ENCODE measurements at regions not wholly inside any gene's neighbourhood (a gene's known extent, or its start where the extent isn't known, plus 50 kb on each side); places are given as distances from the start of the nearest gene placed in this dataset.

GRCh38 chr11:104792861-104793260 is 105.4 kb downstream of the CASP12 start:
- no peaks in the 10 kb centered on the region for H3K27me3 Mint-ChIP-seq (ENCODE audit: unreplicated experiment)
- no peaks in the 10 kb centered on the region for H3K36me3 Mint-ChIP-seq (ENCODE audit: low read depth, unreplicated experiment)
- no peaks in the 10 kb centered on the region for H3K9me3 Mint-ChIP-seq (ENCODE audit: unreplicated experiment)
- no peak overlapping the region for H3K27ac Mint-ChIP-seq (ENCODE audit: unreplicated experiment)
- no peak overlapping the region for H3K4me3 Mint-ChIP-seq (ENCODE audit: unreplicated experiment)
- TF ChIP-seq, protein P1, sequence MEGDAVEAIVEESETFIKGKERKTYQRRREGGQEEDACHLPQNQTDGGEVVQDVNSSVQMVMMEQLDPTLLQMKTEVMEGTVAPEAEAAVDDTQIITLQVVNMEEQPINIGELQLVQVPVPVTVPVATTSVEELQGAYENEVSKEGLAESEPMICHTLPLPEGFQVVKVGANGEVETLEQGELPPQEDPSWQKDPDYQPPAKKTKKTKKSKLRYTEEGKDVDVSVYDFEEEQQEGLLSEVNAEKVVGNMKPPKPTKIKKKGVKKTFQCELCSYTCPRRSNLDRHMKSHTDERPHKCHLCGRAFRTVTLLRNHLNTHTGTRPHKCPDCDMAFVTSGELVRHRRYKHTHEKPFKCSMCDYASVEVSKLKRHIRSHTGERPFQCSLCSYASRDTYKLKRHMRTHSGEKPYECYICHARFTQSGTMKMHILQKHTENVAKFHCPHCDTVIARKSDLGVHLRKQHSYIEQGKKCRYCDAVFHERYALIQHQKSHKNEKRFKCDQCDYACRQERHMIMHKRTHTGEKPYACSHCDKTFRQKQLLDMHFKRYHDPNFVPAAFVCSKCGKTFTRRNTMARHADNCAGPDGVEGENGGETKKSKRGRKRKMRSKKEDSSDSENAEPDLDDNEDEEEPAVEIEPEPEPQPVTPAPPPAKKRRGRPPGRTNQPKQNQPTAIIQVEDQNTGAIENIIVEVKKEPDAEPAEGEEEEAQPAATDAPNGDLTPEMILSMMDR (IDR thresholded peaks at IDR 0.05; ENCODE audit: unreplicated experiment): no peak
- no peaks in the 10 kb centered on the region for H3K4me1 Mint-ChIP-seq (ENCODE audit: unreplicated experiment)
- no peak for DNase-seq (ENCODE audit: low spot score)

DNA sequence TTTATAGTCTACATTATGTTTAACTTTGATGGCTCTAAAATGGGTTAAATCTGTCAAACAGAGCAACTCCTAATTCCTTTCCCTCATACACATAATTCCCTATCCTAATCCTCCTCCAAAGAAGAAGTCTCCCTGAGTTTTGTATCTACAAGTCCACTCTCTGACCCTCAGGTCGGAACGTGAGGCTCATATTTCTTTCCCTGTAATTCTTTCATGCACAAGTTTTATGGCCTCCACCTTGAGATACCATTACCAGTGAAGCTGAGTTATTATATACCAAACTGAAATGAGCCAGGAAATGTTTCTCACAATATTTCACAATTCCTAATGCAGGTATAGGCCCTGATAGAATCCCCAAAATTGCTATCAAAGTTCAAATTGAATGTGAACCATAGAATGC is 106.4 kb downstream of the CASP12 start:
- no peak for DNase-seq (ENCODE audit: low spot score)
- no peaks in the 10 kb centered on the region for H3K4me1 Mint-ChIP-seq (ENCODE audit: unreplicated experiment)
- H3K27ac Mint-ChIP-seq (ENCODE audit: unreplicated experiment): no peak overlapping the region
- no peaks in the 10 kb centered on the region for H3K27me3 Mint-ChIP-seq (ENCODE audit: unreplicated experiment)
- H3K9me3 Mint-ChIP-seq (ENCODE audit: unreplicated experiment): no peaks in the 10 kb centered on the region
- H3K36me3 Mint-ChIP-seq (ENCODE audit: low read depth, unreplicated experiment): no peaks in the 10 kb centered on the region
- no peak overlapping the region for H3K4me3 Mint-ChIP-seq (ENCODE audit: unreplicated experiment)
- TF ChIP-seq, protein P1 (IDR thresholded peaks at IDR 0.05; ENCODE audit: unreplicated experiment): no peak

GRCh38 chr11:104784684-104785460 is 113.4 kb downstream of the CASP12 start:
- TF ChIP-seq, protein P1 (IDR thresholded peaks at IDR 0.05; ENCODE audit: unreplicated experiment): no peak
- H3K9me3 Mint-ChIP-seq (ENCODE audit: unreplicated experiment): no peaks in the 10 kb centered on the region
- H3K4me3 Mint-ChIP-seq (ENCODE audit: unreplicated experiment): no peak overlapping the region
- H3K36me3 Mint-ChIP-seq (ENCODE audit: low read depth, unreplicated experiment): no peaks in the 10 kb centered on the region
- no peaks in the 10 kb centered on the region for H3K27me3 Mint-ChIP-seq (ENCODE audit: unreplicated experiment)
- no peaks in the 10 kb centered on the region for H3K4me1 Mint-ChIP-seq (ENCODE audit: unreplicated experiment)
- no peak overlapping the region for H3K27ac Mint-ChIP-seq (ENCODE audit: unreplicated experiment)
- no peak for DNase-seq (ENCODE audit: low spot score)

- TF ChIP-seq, protein P1 (IDR thresholded peaks at IDR 0.05; ENCODE audit: unreplicated experiment): no peak
- no peak overlapping the region for H3K27ac Mint-ChIP-seq (ENCODE audit: unreplicated experiment)
- no peak for DNase-seq (ENCODE audit: low spot score)
- no peaks in the 10 kb centered on the region for H3K4me1 Mint-ChIP-seq (ENCODE audit: unreplicated experiment)
- no peaks in the 10 kb centered on the region for H3K9me3 Mint-ChIP-seq (ENCODE audit: unreplicated experiment)
- no peak overlapping the region for H3K4me3 Mint-ChIP-seq (ENCODE audit: unreplicated experiment)
- no peaks in the 10 kb centered on the region for H3K27me3 Mint-ChIP-seq (ENCODE audit: unreplicated experiment)
- H3K36me3 Mint-ChIP-seq (ENCODE audit: low read depth, unreplicated experiment): no peaks in the 10 kb centered on the region
Measured at GRCh38 chr11:104783241-104783640, 115.0 kb downstream of the CASP12 start.

DNA sequence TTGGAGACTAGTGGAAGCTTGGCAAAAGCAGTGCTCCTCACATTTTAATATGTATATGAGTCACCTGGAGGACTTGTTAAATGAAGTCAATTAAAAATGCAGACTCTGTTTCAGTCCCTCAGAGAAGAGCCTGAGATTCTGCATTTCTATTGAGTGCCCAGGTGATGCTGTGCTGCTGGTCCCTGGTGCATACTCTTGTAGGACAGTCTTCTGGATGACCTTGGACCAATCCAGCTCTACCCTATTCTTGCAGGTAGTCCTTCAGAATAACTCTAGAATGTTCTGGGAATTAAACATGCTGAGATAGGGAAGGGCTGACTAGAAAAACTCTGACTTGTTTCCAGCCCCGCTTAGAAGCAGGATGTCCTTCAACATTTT is 115.9 kb downstream of the CASP12 start:
- no peak for DNase-seq (ENCODE audit: low spot score)
- no peak overlapping the region for H3K27ac Mint-ChIP-seq (ENCODE audit: unreplicated experiment)
- H3K36me3 Mint-ChIP-seq (ENCODE audit: low read depth, unreplicated experiment): no peaks in the 10 kb centered on the region
- H3K27me3 Mint-ChIP-seq (ENCODE audit: unreplicated experiment): no peaks in the 10 kb centered on the region
- no peak overlapping the region for H3K4me3 Mint-ChIP-seq (ENCODE audit: unreplicated experiment)
- no peaks in the 10 kb centered on the region for H3K4me1 Mint-ChIP-seq (ENCODE audit: unreplicated experiment)
- H3K9me3 Mint-ChIP-seq (ENCODE audit: unreplicated experiment): no peaks in the 10 kb centered on the region
- TF ChIP-seq, protein P1 (IDR thresholded peaks at IDR 0.05; ENCODE audit: unreplicated experiment): no peak
